NB4 (cell line): ENCODE measurements at regions not wholly inside any gene's neighbourhood (a gene's known extent, or its start where the extent isn't known, plus 50 kb on each side); places are given as distances from the start of the nearest gene placed in this dataset.

Experiments
- DNase-seq: peaks from one replicate; pipeline ENCODE4 v3.0.0; 2010; ENCODE audit warnings: low read depth
- H3K4me3 ChIP-seq: one replicate; pipeline ENCODE4 v1.5.1; 2011; ENCODE audit warnings: mild to moderate bottlenecking, low read depth, low read length, moderate library complexity
- MAX ChIP-seq: IDR thresholded peaks from 2 replicates; pipeline ENCODE4 v1.6.1; 2011; ENCODE audit warnings: low read depth, low read length
- MYC ChIP-seq: IDR thresholded peaks from 2 replicates; pipeline ENCODE4 v1.6.1; 2011; ENCODE audit warnings: low read depth, low read length
- POLR2A ChIP-seq: IDR thresholded peaks from 2 replicates; pipeline ENCODE4 v1.6.1; 2011; ENCODE audit warnings: mild to moderate bottlenecking; ENCODE audit not compliant: insufficient read length; ENCODE audit errors: extremely low read depth
- TF ChIP-seq, protein P1 (sequence below): IDR thresholded peaks from one replicate; pipeline ENCODE4 v1.5.1; 2012; ENCODE audit warnings: low read depth, low read length

DNA sequence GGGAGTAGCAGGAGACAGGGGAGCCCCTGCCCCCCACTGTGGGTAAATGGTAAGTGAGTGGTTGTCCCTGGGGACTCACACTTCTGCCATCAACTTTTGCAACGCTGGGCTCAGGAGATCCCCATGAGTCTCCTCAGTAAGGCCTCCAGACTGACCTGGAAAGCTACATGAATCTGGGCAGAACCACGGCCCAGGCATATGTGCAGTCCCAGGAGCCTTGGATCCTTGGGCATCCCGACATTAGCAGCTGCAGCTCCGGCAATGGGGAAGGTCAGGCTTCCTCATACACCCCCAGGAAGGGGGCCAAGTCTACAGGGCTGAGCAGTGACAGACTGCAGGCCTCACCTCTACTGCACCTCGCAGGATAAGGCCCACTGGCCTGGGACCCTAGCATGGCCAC is 868.7 kb upstream of the ADGRL4 start:
- TF ChIP-seq MAX (no peak), POLR2A (no peak), MYC (no peak)
- TF ChIP-seq, protein P1, sequence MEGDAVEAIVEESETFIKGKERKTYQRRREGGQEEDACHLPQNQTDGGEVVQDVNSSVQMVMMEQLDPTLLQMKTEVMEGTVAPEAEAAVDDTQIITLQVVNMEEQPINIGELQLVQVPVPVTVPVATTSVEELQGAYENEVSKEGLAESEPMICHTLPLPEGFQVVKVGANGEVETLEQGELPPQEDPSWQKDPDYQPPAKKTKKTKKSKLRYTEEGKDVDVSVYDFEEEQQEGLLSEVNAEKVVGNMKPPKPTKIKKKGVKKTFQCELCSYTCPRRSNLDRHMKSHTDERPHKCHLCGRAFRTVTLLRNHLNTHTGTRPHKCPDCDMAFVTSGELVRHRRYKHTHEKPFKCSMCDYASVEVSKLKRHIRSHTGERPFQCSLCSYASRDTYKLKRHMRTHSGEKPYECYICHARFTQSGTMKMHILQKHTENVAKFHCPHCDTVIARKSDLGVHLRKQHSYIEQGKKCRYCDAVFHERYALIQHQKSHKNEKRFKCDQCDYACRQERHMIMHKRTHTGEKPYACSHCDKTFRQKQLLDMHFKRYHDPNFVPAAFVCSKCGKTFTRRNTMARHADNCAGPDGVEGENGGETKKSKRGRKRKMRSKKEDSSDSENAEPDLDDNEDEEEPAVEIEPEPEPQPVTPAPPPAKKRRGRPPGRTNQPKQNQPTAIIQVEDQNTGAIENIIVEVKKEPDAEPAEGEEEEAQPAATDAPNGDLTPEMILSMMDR, result no peak
- no peak for DNase-seq

GRCh38 chr1:79874289-79874688 is 867.8 kb upstream of the ADGRL4 start:
- DNase-seq, result no peak
- no peak overlapping the region for H3K4me3 ChIP-seq
- TF ChIP-seq POLR2A (no peak), MAX (no peak), MYC (no peak)
- TF ChIP-seq, protein P1, result no peak

More for the DNA sequence above, 868.7 kb upstream of the ADGRL4 start:
- H3K4me3 ChIP-seq, result no peak overlapping the region

DNA sequence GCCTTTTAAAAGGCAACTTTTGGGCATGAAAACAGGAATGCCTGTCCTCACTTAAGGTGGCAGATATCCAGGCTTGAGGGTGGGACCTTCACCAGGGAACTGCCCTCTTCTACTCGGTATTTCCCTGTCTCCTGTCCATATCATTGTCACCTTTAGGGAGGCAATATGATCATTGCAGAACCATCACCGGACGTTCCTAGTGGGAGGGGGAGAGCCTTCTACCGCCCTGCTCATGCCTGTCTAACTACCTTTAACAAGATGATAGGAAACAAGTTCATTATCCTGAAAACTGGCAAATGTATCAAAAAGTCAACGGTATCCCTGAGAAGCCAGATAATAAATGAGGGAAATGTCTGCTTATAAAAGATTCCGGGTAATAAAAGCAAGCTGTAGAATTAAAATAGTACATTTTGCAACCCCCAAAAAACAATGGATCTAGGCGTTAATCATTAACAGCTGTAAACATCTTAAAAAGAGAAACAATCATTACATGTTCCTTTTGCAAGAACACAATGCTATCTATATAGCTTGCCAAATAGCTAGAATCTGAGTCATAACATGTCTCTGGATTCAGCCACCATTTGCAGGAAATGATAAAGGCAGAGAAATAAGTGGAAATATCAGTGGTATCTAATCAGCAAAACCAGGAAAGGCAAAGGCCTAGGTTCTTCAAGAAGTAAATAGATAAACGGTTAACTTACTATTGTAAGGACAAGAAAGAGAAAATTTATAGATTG is 852.9 kb upstream of the ADGRL4 start:
- no peak overlapping the region for H3K4me3 ChIP-seq
- DNase-seq, result no peak
- TF ChIP-seq, protein P1, result no peak
- TF ChIP-seq MAX (no peak), POLR2A (no peak), MYC (no peak)

DNA sequence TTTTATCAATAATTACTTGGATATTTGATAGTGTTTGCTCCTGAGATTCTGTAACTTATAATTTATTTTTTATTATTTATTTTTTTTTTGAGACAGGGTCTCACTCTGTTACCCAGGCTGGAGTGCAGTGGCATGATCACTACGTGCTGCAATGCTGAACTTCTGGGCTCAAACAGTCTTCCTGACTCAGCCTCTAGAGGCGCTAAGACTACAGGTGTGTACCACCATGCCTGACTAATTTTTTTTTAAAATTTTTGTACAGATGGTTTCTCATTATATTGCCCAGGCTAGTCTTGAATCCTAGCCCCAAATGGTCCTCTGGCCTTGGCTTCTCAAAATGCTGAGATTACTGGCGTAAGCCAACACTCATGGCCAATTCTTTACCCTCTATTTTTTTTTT is 845.5 kb upstream of the ADGRL4 start:
- TF ChIP-seq, protein P1, result peak; percentile 15
- no peak for TF ChIP-seq MAX
- H3K4me3 ChIP-seq, result no peak overlapping the region
- no peak for DNase-seq

DNA sequence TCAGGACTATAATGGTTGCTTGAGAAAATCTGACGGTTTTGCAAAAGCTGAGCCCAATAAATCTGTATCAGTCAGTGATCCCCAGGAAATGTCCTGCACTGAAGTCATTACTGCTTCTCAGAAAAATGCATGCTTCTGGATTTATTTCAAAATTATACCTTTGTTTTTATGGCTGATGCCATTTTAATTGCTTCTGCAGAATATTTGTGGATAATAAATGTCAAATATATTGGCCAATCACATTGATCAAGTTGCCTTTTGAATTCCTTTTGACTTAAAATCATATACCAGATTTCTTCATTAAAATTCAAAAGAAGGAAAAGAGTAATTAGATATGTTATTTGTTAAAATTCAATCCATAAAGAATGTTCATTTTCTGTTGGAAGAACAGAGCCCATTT is 842.9 kb upstream of the ADGRL4 start:
- DNase-seq, result no peak
- H3K4me3 ChIP-seq, result no peak overlapping the region
- TF ChIP-seq, protein P1, result no peak
- TF ChIP-seq POLR2A, result no peak
- TF ChIP-seq MAX, result no peak
- TF ChIP-seq MYC, result no peak

DNA sequence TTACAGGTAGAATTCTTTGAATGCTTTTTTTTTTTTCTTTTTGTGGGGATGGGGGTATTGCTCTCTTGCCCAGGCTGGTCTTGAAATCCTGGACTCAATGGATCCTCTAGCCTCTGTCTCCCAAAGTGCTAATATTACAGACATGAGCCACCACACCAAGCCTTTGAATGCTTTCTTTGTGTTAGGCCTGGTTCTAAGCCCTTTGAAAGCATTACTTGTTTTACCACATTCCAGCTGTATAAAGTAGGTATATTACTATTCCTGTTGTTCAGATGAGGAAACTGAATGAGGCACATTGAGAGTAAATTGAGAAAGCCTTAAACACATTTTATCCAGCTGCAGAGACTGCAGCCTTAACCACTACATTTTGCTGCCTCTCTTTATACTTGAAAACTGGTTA is 841.8 kb upstream of the ADGRL4 start:
- no peak overlapping the region for H3K4me3 ChIP-seq
- no peak for DNase-seq
- TF ChIP-seq, protein P1, result no peak
- TF ChIP-seq POLR2A (no peak), MAX (no peak), MYC (no peak)
